K562 (cell line): ENCODE measurements at regions not wholly inside any gene's neighbourhood (a gene's known extent, or its start where the extent isn't known, plus 50 kb on each side); places are given as distances from the start of the nearest gene placed in this dataset.

Experiments
- CHD4 ChIP-seq: fragments of 200-600 bp; sonication (generic); IDR thresholded peaks from 3 replicates; pipeline ENCODE4 v1.6.1; 2012; ENCODE audit warnings: low read depth, mild to moderate bottlenecking, mixed read lengths, low read length, inconsistent platforms; ENCODE audit not compliant: insufficient read depth, insufficient replicate concordance, poor library complexity, severe bottlenecking
- CTCF ChIP-seq, 3 experiments: IDR thresholded peaks in 2 of 3; conservative IDR thresholded peaks in 1 of 3; 2 replicates each; pipeline ENCODE4 v1.5.1; 2011 to 2012; ENCODE audit warnings: low read length in 3 of 3, mild to moderate bottlenecking in 3 of 3, control low read depth in 2 of 3, improper control_type of control experiment in 1 of 3, inconsistent platforms in 1 of 3, low read depth in 1 of 3, mixed read lengths in 1 of 3, moderate library complexity in 1 of 3; ENCODE audit not compliant: insufficient read depth in 2 of 3
- EP300 ChIP-seq: IDR thresholded peaks from 2 replicates; pipeline ENCODE4 v1.6.1; 2012; ENCODE audit warnings: low read length, improper control_type of control experiment
- FOXJ3 ChIP-seq: sonication (generic); formaldehyde crosslinking; IDR thresholded peaks from 2 replicates; pipeline ENCODE4 v1.4.0; 2020; ENCODE audit warnings: mild to moderate bottlenecking, missing genetic modification reagents
- FOXK2 ChIP-seq, 2 experiments: fragments of 450-650 bp; IDR thresholded peaks in 1 of 2; conservative IDR thresholded peaks in 1 of 2; 2 replicates each; pipeline ENCODE4 v1.6.1; 2016; ENCODE audit warnings: low read depth in 2 of 2, mild to moderate bottlenecking in 1 of 2
- FUS ChIP-seq: fragments of 200-400 bp; formaldehyde crosslinking; optimal IDR thresholded peaks from 2 replicates; pipeline ENCODE3; 2017; ENCODE audit warnings: low read depth, low read length
- NEUROD1 ChIP-seq: fragments of 150-350 bp; IDR thresholded peaks from 2 replicates; pipeline ENCODE4 v1.6.1; 2014; ENCODE audit warnings: borderline replicate concordance, low read length, low read depth; ENCODE audit not compliant: partially characterized antibody
- NFYB ChIP-seq: IDR thresholded peaks from 2 replicates; pipeline ENCODE4 v1.6.1; 2011; ENCODE audit warnings: mild to moderate bottlenecking, moderate library complexity; ENCODE audit not compliant: insufficient read length; ENCODE audit errors: extremely low read depth
- SAP30 ChIP-seq: fragments of 200-600 bp; sonication (generic); IDR thresholded peaks from 2 replicates; pipeline ENCODE4 v1.6.1; 2012; ENCODE audit warnings: borderline replicate concordance, low read depth, mild to moderate bottlenecking, moderate library complexity, low read length, control low read depth, inconsistent platforms; ENCODE audit not compliant: insufficient read depth, poor library complexity, severe bottlenecking
- SMAD1 ChIP-seq: fragments of 150-350 bp; IDR thresholded peaks from 2 replicates; pipeline ENCODE4 v1.6.1; 2014; ENCODE audit warnings: low read length, low read depth; ENCODE audit not compliant: partially characterized antibody
- ZFP36 ChIP-seq: fragments of 150-350 bp; IDR thresholded peaks from 2 replicates; pipeline ENCODE4 v1.6.1; 2018; ENCODE audit warnings: low read length, low read depth; ENCODE audit not compliant: partially characterized antibody

GRCh38 chr9:88689509-88690298 is 154.7 kb downstream of the NXNL2 start:
- TF ChIP-seq SAP30 (no peak), CTCF (IDR thresholded peaks at IDR 0.05 in 2 of 3, conservative IDR thresholded peaks at IDR 0.05 in 1 of 3; ENCODE audit: insufficient read depth in 2 of 3, low read depth in 1 of 3, low read length in 3 of 3) (no peak), NEUROD1 (no peak), FUS (no peak), ZFP36 (no peak), FOXJ3 (CRISPR knock-in tag) (no peak), SMAD1 (no peak), EP300 (no peak), CHD4 (no peak), NFYB (no peak), FOXK2 (conservative IDR thresholded peaks at IDR 0.05 in 1 of 2, IDR thresholded peaks at IDR 0.05 in 1 of 2; ENCODE audit: low read depth in 2 of 2) (no peak)
